SK-MEL-5 (cell line): ENCODE measurements at regions not wholly inside any gene's neighbourhood (a gene's known extent, or its start where the extent isn't known, plus 50 kb on each side); places are given as distances from the start of the nearest gene placed in this dataset.
"Not testable (repeated sequence)": the region's sequence is repeated elsewhere in the genome, so short reads cannot be mapped to it uniquely, and the experiment has no call there.

Experiments used
- DNase-seq: peaks from one replicate; pipeline ENCODE4 v3.0.0-alpha.2; 2016; ENCODE audit warnings: low read depth, low spot score
- in situ Hi-C: cut with HindIII; loops from 2 replicates; pipeline ENCODE4 v1.10.0; 2016; ENCODE audit warnings: low sequenced_read_pairs, high pct_unique_total_duplicates, low pct_unique_long_range_greater_than_20kb
- small RNA-seq, 2 experiments: library from RNA; depleted of rRNA; stranded (forward); fragments of <200 nt; gene quantifications; one replicate each; pipeline ENCODE3, GENCODE V24; 2014

DNA sequence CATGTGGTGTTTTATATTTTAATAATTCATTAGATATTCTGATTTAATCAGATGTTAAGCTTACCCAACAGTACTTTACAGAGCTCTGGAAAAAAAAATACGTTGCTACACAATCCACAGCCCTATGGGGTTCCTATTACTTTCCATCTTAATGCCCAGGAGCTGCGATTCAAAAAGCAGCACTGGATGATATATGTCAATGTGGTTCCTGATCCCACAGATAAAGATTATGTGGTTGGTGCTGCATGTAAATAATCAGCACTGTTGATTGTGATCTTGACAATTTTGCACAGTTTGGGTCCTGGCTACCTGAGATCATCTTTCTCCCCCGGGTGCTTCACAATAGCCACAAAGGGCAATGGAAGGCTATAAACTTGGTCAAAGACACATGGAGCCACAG, 72.7 kb upstream of the DCLK2 start:
- DNase-seq: no peak
- in situ Hi-C loops: no loop called here

DNA sequence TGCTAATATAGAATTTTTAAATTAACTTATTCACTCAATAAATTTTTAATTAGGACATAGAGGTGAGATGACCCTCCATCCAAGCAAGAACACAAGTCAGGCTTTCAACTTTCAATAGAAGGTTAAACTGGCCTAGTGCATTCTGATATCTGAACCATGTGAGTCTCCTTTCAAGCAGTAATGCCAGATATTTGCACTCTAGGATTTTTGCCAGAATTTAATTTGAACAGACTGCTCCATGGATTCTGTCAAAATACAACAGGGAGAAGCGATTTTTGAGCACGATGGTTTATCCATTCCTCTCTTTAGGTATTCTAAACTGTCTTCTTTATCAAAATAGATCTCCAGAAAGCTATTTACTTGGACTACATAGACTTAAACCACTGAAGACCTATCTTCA, 72.0 kb upstream of the DCLK2 start:
- in situ Hi-C loops: no loop called here
- no peak for DNase-seq

DNA sequence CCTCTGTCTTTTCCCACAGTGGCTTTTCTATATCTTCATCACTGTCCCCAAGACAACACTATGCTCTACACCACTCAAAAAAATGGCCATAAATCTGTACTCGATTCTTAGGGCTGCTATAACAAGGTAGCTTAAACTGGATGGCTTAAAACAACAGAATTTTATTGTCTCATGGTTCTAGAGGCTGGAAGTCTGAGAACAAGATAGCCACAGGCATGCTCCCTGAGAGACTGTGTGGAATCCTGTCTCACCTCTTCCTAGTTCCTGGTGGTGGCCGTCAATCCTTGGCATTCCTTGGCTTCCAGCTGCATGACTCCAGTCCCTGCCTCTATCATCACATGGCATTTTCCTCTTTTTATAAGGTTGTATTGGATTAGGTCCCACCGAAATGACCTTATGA, 70.7 kb upstream of the DCLK2 start:
- no peak for DNase-seq
- in situ Hi-C loops: no loop called here

DNA sequence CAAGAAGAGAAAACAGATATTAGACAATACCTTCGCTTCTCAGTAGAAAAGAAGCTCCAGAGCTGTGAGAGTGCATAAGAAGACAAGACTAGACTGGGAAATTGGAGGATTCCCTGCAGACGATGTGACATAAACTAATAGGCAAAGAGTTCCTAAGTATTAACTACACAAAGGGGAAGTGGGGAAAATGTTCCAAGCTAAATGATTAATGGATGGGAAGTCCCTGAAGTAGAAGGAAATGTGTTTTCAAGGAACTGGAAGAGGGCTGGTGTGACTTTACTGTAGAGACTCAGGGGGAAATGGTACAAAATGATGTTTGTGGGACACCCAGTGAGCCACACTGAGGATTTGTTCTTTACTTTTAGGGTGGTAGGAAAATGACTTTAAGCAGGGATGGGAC, 69.7 kb upstream of the DCLK2 start:
- DNase-seq: no peak
- in situ Hi-C loops: no loop called here

DNA sequence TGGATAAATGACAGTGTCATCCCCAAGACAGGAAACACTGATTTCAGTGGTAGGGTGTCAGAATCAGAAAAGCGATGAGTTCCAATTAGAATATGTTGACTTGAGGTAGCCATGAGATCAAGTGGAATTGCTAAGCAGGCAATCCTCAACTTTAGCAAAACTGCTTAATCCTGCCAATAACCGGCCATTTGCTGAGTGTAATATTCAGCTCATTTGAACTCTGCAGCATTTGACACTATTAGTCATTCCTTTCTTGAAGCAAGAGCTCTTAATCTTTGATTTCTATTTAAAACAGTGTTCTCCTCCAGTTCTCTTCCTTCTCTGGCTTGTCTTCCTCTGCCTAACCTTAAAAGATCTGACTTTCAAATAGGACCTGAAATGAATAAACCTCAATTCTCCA, 68.7 kb upstream of the DCLK2 start:
- no peak for DNase-seq
- in situ Hi-C loops: no loop called here

DNA sequence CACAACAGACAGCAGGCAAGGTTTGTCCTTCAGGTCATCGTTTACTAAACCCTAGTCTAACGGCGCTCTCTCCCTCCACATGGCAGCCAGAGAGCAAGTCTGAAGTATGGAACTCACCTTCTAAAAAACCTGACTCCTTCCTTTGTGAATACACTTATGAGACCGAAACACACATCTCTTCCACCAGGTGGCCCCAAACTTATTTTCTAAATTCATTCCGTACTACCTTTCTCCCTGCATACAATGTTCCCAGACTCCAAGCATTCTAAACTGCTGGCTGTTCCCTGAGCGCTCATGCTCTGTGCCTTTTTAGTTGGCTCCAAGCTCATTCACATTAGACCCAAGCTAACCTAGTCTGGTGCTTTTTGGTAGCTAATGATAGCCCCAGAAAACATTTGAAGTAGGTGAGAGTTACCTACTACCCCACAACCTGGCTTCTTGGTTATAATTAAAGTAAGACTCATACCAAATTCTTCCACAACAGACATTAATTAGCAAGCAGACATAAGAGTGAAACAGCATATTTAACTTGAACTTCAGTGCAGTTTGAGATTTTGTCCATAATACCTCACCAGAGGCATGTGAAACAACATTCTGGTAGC, 67.6 kb upstream of the DCLK2 start:
- peak; percentile 70 for DNase-seq
- in situ Hi-C loops: no loop called here

DNA sequence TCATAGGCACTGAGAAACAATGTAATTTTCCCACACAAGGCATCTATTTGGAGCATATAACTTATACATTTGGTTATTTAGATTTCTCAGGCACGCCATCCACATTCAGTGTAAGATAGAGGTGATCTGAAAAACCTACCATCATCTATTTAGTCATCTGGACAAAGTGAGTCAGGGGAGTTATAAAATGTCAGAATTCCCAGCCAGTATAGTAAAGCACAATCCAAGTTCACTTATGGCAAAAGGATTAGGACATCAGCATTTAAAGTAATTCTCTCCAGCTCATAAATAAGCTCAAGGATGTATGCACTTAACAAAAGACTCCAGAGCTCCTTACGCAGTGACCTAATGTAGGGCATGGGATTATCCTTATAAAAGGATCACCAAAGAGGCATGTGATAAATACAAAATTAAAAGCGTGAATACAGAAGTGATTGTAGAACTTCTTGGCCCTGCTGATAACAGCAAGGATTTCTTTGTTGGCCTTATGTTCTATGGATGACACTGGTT, 65.3 kb upstream of the DCLK2 start:
- peak; percentile 25 for DNase-seq
- in situ Hi-C loops: no loop called here

DNA sequence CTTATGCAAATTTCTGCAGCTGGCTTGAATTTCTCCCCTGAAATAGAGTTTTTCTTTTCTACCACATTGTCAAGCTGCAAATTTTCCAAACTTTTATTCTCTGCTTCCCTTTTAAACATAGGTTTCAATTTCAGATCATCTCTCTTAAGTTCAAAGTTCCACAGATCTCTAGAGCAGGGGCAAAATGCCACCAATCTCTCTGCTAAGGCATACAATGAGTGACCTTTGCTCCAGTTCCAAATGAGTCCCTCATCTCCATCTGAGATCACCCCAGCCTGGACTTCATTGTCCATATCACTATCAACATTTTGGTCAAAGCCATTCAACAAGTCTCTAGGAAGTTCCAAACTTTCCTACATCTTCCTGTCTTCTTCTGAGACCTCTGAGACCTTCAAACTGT, 62.3 kb upstream of the DCLK2 start:
- DNase-seq, in situ Hi-C loops: not testable (repeated sequence)

DNA sequence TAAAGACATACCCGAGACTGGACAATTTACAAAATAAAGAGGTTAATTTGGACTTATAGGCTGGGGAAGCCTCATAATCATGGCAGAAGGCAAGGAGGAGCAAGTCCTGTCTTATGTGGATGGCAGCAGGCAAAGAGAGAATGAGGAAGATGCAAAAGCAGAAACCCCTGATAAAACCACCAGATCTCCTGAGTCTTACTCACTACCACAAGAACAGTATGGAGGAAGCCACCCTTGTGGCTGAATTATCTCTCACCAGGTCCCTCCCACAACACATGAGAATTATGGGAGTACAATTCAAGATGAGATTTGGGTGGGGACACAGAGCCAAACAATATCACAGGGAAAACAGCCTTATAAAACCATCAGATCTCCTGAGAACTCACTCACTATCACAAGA, 61.6 kb upstream of the DCLK2 start:
- DNase-seq, in situ Hi-C loops: not testable (repeated sequence)

DNA sequence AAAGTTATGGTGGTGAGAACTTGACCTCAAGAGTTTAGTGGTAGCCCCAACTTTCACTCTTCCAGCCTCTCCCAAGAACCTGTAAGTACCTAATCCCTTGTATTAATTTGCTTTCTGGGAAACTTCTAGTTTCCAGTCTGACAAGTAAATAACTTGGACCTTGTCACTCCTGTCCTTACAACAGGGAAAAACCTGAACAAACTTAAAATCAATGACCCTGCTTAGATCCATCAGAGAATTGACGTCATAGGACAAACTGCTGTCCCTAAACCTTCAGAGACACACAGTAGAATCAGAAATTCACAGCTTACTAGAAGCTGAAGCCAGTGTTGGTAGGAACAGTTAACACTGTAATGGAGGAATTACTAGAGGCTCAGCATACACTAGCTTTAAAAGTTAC, 60.0 kb upstream of the DCLK2 start:
- DNase-seq: no peak
- in situ Hi-C loops: no loop called here

DNA sequence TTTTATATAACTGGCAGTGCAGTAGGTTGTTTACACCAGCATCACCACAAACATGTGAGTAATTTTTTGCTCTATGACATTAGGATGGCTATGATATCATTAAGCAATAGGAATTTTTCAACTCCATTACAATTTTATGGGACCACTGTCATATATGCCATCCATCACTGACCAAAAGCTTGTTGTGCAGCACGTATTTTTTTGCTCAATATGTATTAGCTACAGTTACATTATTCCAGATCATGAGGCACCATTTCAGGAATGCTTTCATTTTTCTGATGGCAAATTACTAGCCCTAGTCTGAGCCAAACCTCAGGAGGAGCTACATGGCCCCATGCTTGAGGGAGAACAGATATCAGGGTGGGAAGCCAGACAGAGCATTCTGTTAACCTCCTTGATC, 56.8 kb upstream of the DCLK2 start:
- in situ Hi-C loops: no loop called here
- DNase-seq: no peak

DNA sequence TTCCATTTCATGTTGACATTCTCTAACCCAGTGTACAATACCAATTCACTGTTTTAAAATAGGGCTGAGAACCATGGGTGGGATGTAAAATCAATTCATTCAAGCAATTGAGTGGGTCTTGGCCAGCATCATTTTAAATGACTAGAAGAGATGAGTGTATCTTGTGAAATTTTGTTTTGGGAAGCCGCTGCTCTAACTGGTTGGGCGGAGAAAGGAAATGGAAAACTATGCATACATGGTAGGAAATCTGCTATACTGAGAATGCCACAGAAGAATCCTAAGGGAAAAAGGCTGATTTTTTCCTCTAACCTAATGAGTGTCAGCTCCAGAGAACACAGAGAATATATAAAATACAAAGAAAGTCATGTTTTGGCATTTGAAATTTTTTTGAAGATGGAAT, 54.8 kb upstream of the DCLK2 start:
- no peak for DNase-seq
- in situ Hi-C loops: no loop called here

DNA sequence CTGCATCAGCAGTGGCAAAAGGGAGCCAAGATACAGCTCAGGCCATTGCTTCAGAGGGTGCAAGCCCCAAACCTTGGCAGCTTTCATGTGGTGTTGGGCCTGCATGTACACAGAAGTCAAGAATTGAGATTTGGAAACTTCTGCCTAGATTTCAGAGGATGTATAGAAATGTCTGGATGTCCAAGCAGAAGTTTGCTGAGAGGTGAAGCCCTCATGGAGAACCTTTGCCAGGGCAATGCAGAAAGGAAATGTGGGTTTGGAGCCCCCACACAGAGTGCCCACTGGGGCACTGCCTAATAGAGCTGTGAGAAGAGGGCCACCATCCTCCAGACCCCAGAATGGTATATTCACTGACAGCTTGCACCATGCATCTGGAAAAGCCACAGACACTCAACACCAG, 51.3 kb upstream of the DCLK2 start:
- DNase-seq, in situ Hi-C loops: not testable (repeated sequence)

Small RNA genes in the stretch of these regions (small RNA-seq; reads per million reads assigned to genes)
- gene RNA5SP167: 0 to 0.10 reads per million in 2 experiments
- gene RNU6-1230P: 0 reads per million in 2 experiments
